ENCODE measurements at regions not wholly inside any gene's neighbourhood (a gene's known extent, or its start where the extent isn't known, plus 50 kb on each side); places are given as distances from the start of the nearest gene placed in this dataset.

GRCh38 chrX:87846956-87847355 is 329.4 kb downstream of the KLHL4 start:
- Histone ChIP-seq H3K27me3 (ENCODE audit: insufficient read depth, low read length) (no peaks in the 10 kb centered on the region), H3K9me3 (ENCODE audit: low read length) (no peaks in the 10 kb centered on the region), H3K79me2 (ENCODE audit: insufficient read depth, low read length) (no peaks in the 10 kb centered on the region), H3K4me2 (ENCODE audit: low read length) (no peak overlapping the region), H3K36me3 (ENCODE audit: insufficient read depth, low read length) (no peaks in the 10 kb centered on the region), H3K4me1 (ENCODE audit: insufficient read depth, low read length, severe bottlenecking) (no peaks in the 10 kb centered on the region), H3K27ac (ENCODE audit: low read depth, low read length, poor library complexity, severe bottlenecking) (no peak overlapping the region), H3K9ac (ENCODE audit: low read length) (no peak overlapping the region), H2AFZ (ENCODE audit: low read length) (no peak overlapping the region), H3K9me2 (ENCODE audit: low read depth, low read length) (no peaks in the 10 kb centered on the region), H3K4me3 (ENCODE audit: low read depth, low read length, poor library complexity, severe bottlenecking) (no peak overlapping the region), H4K20me1 (ENCODE audit: insufficient read depth, low read length) (no peaks in the 10 kb centered on the region), H3F3A (ENCODE audit: insufficient read depth, low read length) (no peaks in the 10 kb centered on the region)
- TF ChIP-seq CTCF (IDR thresholded peaks at IDR 0.05; ENCODE audit: low read length) (no peak), EZH2 (IDR thresholded peaks at IDR 0.05; ENCODE audit: borderline replicate concordance, low read length) (no peak)

- no peaks in the 10 kb centered on the region for H3K79me2 ChIP-seq (ENCODE audit: insufficient read depth, low read length)
- no peaks in the 10 kb centered on the region for H3K36me3 ChIP-seq (ENCODE audit: insufficient read depth, low read length)
- H3K4me3 ChIP-seq (ENCODE audit: low read depth, low read length, poor library complexity, severe bottlenecking) = no peak overlapping the region
- H3K9me3 ChIP-seq (ENCODE audit: low read length) = no peaks in the 10 kb centered on the region
- H3K27ac ChIP-seq (ENCODE audit: low read depth, low read length, poor library complexity, severe bottlenecking) = no peak overlapping the region
- H2AFZ ChIP-seq (ENCODE audit: low read length) = no peak overlapping the region
- H3K27me3 ChIP-seq (ENCODE audit: insufficient read depth, low read length) = no peaks in the 10 kb centered on the region
- H3K4me2 ChIP-seq (ENCODE audit: low read length) = no peak overlapping the region
- no peak for TF ChIP-seq CTCF (IDR thresholded peaks at IDR 0.05; ENCODE audit: low read length)
- no peak for TF ChIP-seq EZH2 (IDR thresholded peaks at IDR 0.05; ENCODE audit: borderline replicate concordance, low read length)
- H4K20me1 ChIP-seq (ENCODE audit: insufficient read depth, low read length) = no peaks in the 10 kb centered on the region
- H3K9me2 ChIP-seq (ENCODE audit: low read depth, low read length) = no peaks in the 10 kb centered on the region
- H3K9ac ChIP-seq (ENCODE audit: low read length) = no peak overlapping the region
- peaks cover 4% of the 10 kb centered on the region for H3K4me1 ChIP-seq (ENCODE audit: insufficient read depth, low read length, severe bottlenecking)
- no peaks in the 10 kb centered on the region for H3F3A ChIP-seq (ENCODE audit: insufficient read depth, low read length)
These were observed 355.8 kb downstream of the KLHL4 start for GRCh38 chrX:87873347-87873941.

GRCh38 chrX:87874043-87874442 is 356.4 kb downstream of the KLHL4 start:
- H3K4me1 ChIP-seq (ENCODE audit: insufficient read depth, low read length, severe bottlenecking) = peaks cover 4% of the 10 kb centered on the region

More at GRCh38 chrX:87874043-87874442, 356.4 kb downstream of the KLHL4 start:
- no peaks in the 10 kb centered on the region for H3K36me3 ChIP-seq (ENCODE audit: insufficient read depth, low read length)
- H3K4me3 ChIP-seq (ENCODE audit: low read depth, low read length, poor library complexity, severe bottlenecking) = no peak overlapping the region
- H4K20me1 ChIP-seq (ENCODE audit: insufficient read depth, low read length) = no peaks in the 10 kb centered on the region
- no peaks in the 10 kb centered on the region for H3F3A ChIP-seq (ENCODE audit: insufficient read depth, low read length)
- no peak overlapping the region for H3K9ac ChIP-seq (ENCODE audit: low read length)
- H3K9me2 ChIP-seq (ENCODE audit: low read depth, low read length) = no peaks in the 10 kb centered on the region
- no peaks in the 10 kb centered on the region for H3K27me3 ChIP-seq (ENCODE audit: insufficient read depth, low read length)
- no peak overlapping the region for H3K4me2 ChIP-seq (ENCODE audit: low read length)
- H2AFZ ChIP-seq (ENCODE audit: low read length) = no peak overlapping the region
- TF ChIP-seq CTCF (IDR thresholded peaks at IDR 0.05; ENCODE audit: low read length) (no peak), EZH2 (IDR thresholded peaks at IDR 0.05; ENCODE audit: borderline replicate concordance, low read length) (no peak)
- H3K79me2 ChIP-seq (ENCODE audit: insufficient read depth, low read length) = no peaks in the 10 kb centered on the region
- no peaks in the 10 kb centered on the region for H3K9me3 ChIP-seq (ENCODE audit: low read length)
- H3K27ac ChIP-seq (ENCODE audit: low read depth, low read length, poor library complexity, severe bottlenecking) = no peak overlapping the region
